ENCODE measurements at regions not wholly inside any gene's neighbourhood (a gene's known extent, or its start where the extent isn't known, plus 50 kb on each side); places are given as distances from the start of the nearest gene placed in this dataset.

DNA sequence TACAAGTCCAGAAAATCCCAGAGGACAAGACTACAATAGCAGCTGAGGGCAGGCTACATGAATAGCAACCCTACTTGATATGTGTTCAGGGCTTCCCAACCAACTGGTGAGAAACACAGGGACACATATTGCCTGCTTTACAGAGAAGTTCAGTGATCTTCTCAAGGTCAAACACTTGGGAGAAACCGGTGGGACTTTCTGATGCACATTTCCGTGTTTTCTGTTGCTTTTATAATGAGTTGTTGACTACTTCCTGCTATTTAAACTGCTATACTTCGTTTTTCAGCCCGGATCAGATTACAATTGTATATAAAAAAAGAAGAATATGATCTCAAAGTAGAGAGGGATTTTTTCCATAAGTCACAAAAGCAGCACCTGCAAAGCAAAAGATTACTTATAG lies 175.1 kb downstream of the SNX18 start:
- TF ChIP-seq POLR2A (IDR thresholded peaks at IDR 0.05; ENCODE audit: low read length), result no peak
- TF ChIP-seq GATA1 (IDR thresholded peaks at IDR 0.05; ENCODE audit: low read depth, low read length), result no peak
